Sigmoid colon (tissue), 4 donors: ENCODE measurements at regions not wholly inside any gene's neighbourhood (a gene's known extent, or its start where the extent isn't known, plus 50 kb on each side); places are given as distances from the start of the nearest gene placed in this dataset.

Experiments used
- POLR2AphosphoS5 ChIP-seq, 4 donors: sonication (generic); formaldehyde crosslinking; IDR thresholded peaks; one replicate each; pipeline ENCODE4 v1.6.1; 2017; ENCODE audit warnings: antibody characterized with exemption in 4 of 4
- TF ChIP-seq, protein P1 (sequence below), 4 experiments: fragments of 450-650 bp in 3 of 4; fragments of 200-600 bp in 1 of 4; IDR thresholded peaks; one replicate each; pipeline ENCODE4 v1.5.1; 2016 to 2019; ENCODE audit warnings: antibody characterized with exemption in 4 of 4, mild to moderate bottlenecking in 3 of 4, moderate library complexity in 2 of 4

GRCh38 chr13:78341032-78341431 lies 262.3 kb downstream of the POU4F1 start:
- TF ChIP-seq, protein P1, sequence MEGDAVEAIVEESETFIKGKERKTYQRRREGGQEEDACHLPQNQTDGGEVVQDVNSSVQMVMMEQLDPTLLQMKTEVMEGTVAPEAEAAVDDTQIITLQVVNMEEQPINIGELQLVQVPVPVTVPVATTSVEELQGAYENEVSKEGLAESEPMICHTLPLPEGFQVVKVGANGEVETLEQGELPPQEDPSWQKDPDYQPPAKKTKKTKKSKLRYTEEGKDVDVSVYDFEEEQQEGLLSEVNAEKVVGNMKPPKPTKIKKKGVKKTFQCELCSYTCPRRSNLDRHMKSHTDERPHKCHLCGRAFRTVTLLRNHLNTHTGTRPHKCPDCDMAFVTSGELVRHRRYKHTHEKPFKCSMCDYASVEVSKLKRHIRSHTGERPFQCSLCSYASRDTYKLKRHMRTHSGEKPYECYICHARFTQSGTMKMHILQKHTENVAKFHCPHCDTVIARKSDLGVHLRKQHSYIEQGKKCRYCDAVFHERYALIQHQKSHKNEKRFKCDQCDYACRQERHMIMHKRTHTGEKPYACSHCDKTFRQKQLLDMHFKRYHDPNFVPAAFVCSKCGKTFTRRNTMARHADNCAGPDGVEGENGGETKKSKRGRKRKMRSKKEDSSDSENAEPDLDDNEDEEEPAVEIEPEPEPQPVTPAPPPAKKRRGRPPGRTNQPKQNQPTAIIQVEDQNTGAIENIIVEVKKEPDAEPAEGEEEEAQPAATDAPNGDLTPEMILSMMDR (IDR thresholded peaks at IDR 0.05), result no peak
- TF ChIP-seq POLR2AphosphoS5 (IDR thresholded peaks at IDR 0.05), result no peak
